ENCODE measurements at regions not wholly inside any gene's neighbourhood (a gene's known extent, or its start where the extent isn't known, plus 50 kb on each side); places are given as distances from the start of the nearest gene placed in this dataset.
"Not testable (repeated sequence)": the region's sequence is repeated elsewhere in the genome, so short reads cannot be mapped to it uniquely, and the experiment has no call there.

- Histone ChIP-seq H3K36me3 (replicated peaks; ENCODE audit: low read depth, low read length) (no peaks in the 10 kb centered on the region), H3K9ac (ENCODE audit: low read length) (no peak overlapping the region), H3K4me2 (ENCODE audit: low read length) (no peak overlapping the region), H3K9me3 (ENCODE audit: insufficient read depth, low read length) (no peaks in the 10 kb centered on the region), H3K79me2 (ENCODE audit: low read length) (no peaks in the 10 kb centered on the region), H3K4me3 (ENCODE audit: low read length) (no peak overlapping the region), H3K27ac (ENCODE audit: low read length) (no peak overlapping the region), H4K20me1 (ENCODE audit: insufficient read depth, low read length) (no peaks in the 10 kb centered on the region), H2AFZ (ENCODE audit: low read depth, low read length) (no peak overlapping the region), H3K27me3 (ENCODE audit: low read depth, low read length) (no peaks in the 10 kb centered on the region), H3K4me1 (ENCODE audit: low read length) (peaks cover 21% of the 10 kb centered on the region)
- TF ChIP-seq CTCF (IDR thresholded peaks at IDR 0.05; ENCODE audit: low read depth, low read length) (no peak), EZH2phosphoT487 (IDR thresholded peaks at IDR 0.05; ENCODE audit: low read depth) (no peak)
Observed at GRCh38 chr4:159779716-159780115, 676.8 kb downstream of the RAPGEF2 start.

GRCh38 chr4:159780196-159780922 is 677.5 kb downstream of the RAPGEF2 start:
- Histone ChIP-seq H3K36me3 (replicated peaks; ENCODE audit: low read depth, low read length) (no peaks in the 10 kb centered on the region), H3K27ac (ENCODE audit: low read length) (no peak overlapping the region), H3K9me3 (ENCODE audit: insufficient read depth, low read length) (no peaks in the 10 kb centered on the region), H2AFZ (ENCODE audit: low read depth, low read length) (no peak overlapping the region), H3K4me2 (ENCODE audit: low read length) (no peak overlapping the region), H3K9ac (ENCODE audit: low read length) (no peak overlapping the region), H4K20me1 (ENCODE audit: insufficient read depth, low read length) (no peaks in the 10 kb centered on the region), H3K79me2 (ENCODE audit: low read length) (no peaks in the 10 kb centered on the region), H3K4me3 (ENCODE audit: low read length) (no peak overlapping the region), H3K27me3 (ENCODE audit: low read depth, low read length) (no peaks in the 10 kb centered on the region), H3K4me1 (ENCODE audit: low read length) (peaks cover 21% of the 10 kb centered on the region)
- no peak for TF ChIP-seq EZH2phosphoT487 (IDR thresholded peaks at IDR 0.05; ENCODE audit: low read depth)

- H3K36me3 ChIP-seq (replicated peaks; ENCODE audit: low read depth, low read length): no peaks in the 10 kb centered on the region
- H3K27ac ChIP-seq (ENCODE audit: low read length): no peak overlapping the region
- no peak overlapping the region for H3K9ac ChIP-seq (ENCODE audit: low read length)
- no peak overlapping the region for H3K4me2 ChIP-seq (ENCODE audit: low read length)
- no peaks in the 10 kb centered on the region for H3K27me3 ChIP-seq (ENCODE audit: low read depth, low read length)
- no peaks in the 10 kb centered on the region for H4K20me1 ChIP-seq (ENCODE audit: insufficient read depth, low read length)
- TF ChIP-seq EZH2phosphoT487 (IDR thresholded peaks at IDR 0.05; ENCODE audit: low read depth): no peak
- TF ChIP-seq CTCF (IDR thresholded peaks at IDR 0.05; ENCODE audit: low read depth, low read length): no peak
- no peaks in the 10 kb centered on the region for H3K4me1 ChIP-seq (ENCODE audit: low read length)
- H3K79me2 ChIP-seq (ENCODE audit: low read length): no peaks in the 10 kb centered on the region
- H3K9me3 ChIP-seq (ENCODE audit: insufficient read depth, low read length): no peaks in the 10 kb centered on the region
- H3K4me3 ChIP-seq (ENCODE audit: low read length): no peak overlapping the region
- no peak overlapping the region for H2AFZ ChIP-seq (ENCODE audit: low read depth, low read length)
Observed at GRCh38 chr4:159787901-159788300, 685.0 kb downstream of the RAPGEF2 start.

GRCh38 chr4:159791334-159791733 is 688.5 kb downstream of the RAPGEF2 start:
- Histone ChIP-seq H3K79me2 (ENCODE audit: low read length) (no peaks in the 10 kb centered on the region), H3K27ac (ENCODE audit: low read length) (no peak overlapping the region), H3K4me1 (ENCODE audit: low read length) (no peaks in the 10 kb centered on the region), H3K27me3 (ENCODE audit: low read depth, low read length) (no peaks in the 10 kb centered on the region), H3K4me3 (ENCODE audit: low read length) (no peak overlapping the region), H4K20me1 (ENCODE audit: insufficient read depth, low read length) (no peaks in the 10 kb centered on the region), H3K9ac (ENCODE audit: low read length) (no peak overlapping the region), H2AFZ (ENCODE audit: low read depth, low read length) (no peak overlapping the region), H3K36me3 (replicated peaks; ENCODE audit: low read depth, low read length) (no peaks in the 10 kb centered on the region), H3K9me3 (ENCODE audit: insufficient read depth, low read length) (no peaks in the 10 kb centered on the region), H3K4me2 (ENCODE audit: low read length) (no peak overlapping the region)
- no peak for TF ChIP-seq EZH2phosphoT487 (IDR thresholded peaks at IDR 0.05; ENCODE audit: low read depth)
- no peak for TF ChIP-seq CTCF (IDR thresholded peaks at IDR 0.05; ENCODE audit: low read depth, low read length)

- H3K79me2 ChIP-seq (ENCODE audit: low read length): not testable (repeated sequence)
Observed at GRCh38 chr4:159804592-159804991, 701.7 kb downstream of the RAPGEF2 start.

More at GRCh38 chr4:159804592-159804991, 701.7 kb downstream of the RAPGEF2 start:
- H4K20me1 ChIP-seq (ENCODE audit: insufficient read depth, low read length); H2AFZ ChIP-seq (ENCODE audit: low read depth, low read length); H3K36me3 ChIP-seq (replicated peaks; ENCODE audit: low read depth, low read length); H3K4me2 ChIP-seq (ENCODE audit: low read length); H3K9me3 ChIP-seq (ENCODE audit: insufficient read depth, low read length); H3K27ac ChIP-seq (ENCODE audit: low read length); H3K4me3 ChIP-seq (ENCODE audit: low read length); H3K27me3 ChIP-seq (ENCODE audit: low read depth, low read length); H3K4me1 ChIP-seq (ENCODE audit: low read length); H3K9ac ChIP-seq (ENCODE audit: low read length): not testable (repeated sequence)

Measured in OCI-LY3 (cell line).